GM21515 (cell line): ENCODE measurements at regions not wholly inside any gene's neighbourhood (a gene's known extent, or its start where the extent isn't known, plus 50 kb on each side); places are given as distances from the start of the nearest gene placed in this dataset.
"Not testable (repeated sequence)": the region's sequence is repeated elsewhere in the genome, so short reads cannot be mapped to it uniquely, and the experiment has no call there.

Experiments used
- ATAC-seq: cut with Tn5 transposase; IDR thresholded peaks from one replicate; pipeline ENCODE4 v1.9.1; 2021; ENCODE audit not compliant: unreplicated experiment

DNA sequence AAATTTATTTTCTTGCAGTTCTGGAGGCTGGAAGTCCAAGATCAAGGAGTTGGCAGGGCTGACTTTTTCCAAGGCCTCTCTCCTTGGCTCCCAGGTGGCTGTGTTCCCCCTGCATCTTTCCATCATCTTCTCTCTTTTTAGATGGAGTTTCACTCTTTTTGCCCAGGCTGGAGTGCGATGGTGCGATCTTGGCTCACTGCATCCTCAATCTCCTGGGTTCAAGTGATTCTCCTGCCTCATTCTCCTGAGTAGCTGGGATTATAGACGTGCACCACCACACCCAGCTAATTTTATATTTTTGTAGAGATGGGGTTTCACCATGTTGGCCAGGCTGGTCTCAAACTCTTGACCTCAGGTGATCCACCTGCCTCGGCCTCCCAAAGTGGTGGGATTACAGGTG, 411.1 kb downstream of the RPS24 start:
- ATAC-seq = not testable (repeated sequence)

DNA sequence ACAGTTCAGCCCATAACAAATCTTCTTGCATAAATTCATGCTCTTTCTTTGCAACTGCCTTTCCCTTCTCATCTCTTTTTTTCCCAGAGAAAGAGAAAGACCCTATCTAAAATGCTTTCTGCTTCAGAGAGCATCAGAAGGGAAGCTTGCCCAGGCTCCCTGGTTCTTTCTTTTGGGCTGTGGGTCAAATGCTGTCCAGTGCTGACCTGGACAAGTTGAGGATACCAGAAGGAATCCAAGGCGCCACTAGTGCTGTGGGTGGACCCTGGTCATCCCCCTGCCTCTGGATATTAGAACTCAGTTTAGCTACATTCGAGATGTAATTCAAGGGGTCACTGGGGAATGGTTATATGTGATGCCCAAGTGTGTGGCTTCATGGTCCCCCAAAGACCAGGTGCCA, 411.6 kb downstream of the RPS24 start:
- no peak for ATAC-seq

DNA sequence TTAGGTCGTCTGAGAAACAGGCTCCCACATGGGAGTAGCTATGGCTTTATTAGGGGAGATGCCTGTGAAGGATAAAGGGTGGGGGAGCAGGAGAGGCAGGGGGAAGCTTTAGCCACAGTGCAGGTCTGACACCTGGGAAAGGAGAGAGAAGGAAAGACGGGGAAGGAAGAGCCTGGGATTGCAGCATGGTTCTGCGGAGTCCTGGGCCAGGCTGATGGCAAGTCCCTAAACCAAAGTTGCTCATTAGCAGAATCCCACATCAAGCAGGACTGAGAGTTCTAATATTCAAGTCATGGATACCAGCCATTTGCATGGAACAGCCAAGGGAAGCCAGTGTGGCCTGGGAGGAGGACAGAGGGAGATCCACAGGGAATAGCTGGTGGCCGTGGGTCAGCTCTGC, 414.8 kb downstream of the RPS24 start:
- ATAC-seq = no peak

DNA sequence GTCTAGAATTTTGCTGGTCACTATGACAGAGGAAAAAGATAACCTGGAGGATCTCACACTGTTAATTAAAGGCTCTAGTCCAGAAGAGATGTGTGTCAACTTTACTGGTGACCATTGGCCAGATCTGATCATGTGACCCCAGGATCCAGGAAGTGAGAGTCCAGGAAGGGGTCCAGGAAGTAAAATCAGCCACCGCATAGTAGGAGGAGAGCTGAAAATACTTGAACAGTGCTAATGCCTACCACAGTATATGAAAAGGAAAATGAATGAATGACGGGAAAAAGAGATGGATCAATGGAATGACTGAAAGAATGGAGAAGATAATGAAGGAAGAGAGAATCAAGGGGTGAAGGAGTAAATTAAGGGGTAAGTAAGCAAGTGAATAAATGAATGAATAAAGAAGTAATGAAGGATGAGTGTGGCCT, 415.3 kb downstream of the RPS24 start:
- no peak for ATAC-seq

DNA sequence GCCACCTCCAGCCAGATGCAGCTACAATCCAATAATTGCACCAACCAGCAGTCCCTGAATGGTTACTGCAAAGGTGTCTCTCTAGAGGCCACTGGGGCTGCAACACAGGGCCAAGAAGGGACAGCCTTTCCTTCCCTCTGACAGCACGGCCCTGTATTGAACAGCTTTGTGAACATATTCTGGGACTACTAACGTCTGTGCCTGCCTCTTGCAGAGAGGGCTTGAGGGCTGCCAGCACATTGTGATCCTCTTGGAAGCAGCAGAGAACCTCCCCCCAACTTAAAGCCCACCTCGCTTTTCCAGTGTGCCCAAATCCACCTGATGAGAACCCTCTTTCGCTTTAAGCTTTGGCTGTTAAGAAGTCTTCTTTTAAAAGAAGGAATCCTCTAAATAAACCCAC, 415.9 kb downstream of the RPS24 start:
- no peak for ATAC-seq

DNA sequence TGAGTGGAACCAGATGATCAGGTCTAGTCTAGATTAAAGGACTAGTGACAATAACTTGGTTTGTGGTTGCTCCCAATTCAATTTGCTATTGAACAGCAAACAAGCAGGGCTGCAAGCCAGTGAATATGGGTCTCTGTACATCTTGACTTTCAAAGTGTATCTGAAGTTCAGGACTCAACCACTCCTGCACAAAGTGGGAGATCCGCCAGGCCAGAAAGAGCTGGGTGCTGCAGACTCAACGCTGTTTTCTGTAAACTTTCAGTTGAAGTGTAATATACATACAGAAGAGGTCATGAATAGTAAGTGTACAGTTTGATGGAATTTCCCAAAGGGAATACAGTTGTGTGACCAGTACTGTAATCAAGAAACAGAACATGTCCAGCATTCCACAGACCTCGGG, 416.6 kb downstream of the RPS24 start:
- no peak for ATAC-seq

DNA sequence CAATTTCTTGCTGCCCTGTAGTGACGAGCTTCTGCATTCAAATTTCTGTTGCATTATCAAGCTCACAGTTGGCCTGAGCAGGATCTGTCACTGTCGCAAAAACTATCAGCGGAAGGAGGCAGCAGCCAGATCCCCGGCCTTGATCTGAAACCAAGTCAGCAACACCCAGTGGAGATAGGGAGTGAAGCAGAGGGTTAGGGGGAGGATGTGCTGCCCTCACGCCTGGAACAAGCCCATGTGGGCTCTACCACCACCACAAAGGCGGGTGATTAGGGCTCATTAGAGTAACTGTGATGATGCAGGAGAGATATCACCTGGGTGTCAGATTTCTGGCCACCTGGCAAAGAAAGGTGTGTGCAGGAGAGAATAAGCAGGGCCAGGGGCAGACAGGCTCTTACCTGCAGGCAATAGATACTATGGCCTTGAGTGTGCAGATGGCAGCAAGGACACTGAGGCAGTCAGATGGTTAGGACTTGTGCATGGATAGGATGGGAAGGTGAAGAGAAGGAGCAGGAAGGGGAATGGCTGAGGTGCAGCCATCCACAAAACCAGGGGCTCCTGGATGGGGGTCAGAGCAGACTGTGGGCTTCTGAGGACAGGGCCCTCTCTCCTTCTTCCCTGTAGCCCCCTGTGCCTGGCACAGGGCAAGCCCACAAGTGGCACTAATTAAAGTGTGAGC, 417.3 kb downstream of the RPS24 start:
- ATAC-seq = no peak

DNA sequence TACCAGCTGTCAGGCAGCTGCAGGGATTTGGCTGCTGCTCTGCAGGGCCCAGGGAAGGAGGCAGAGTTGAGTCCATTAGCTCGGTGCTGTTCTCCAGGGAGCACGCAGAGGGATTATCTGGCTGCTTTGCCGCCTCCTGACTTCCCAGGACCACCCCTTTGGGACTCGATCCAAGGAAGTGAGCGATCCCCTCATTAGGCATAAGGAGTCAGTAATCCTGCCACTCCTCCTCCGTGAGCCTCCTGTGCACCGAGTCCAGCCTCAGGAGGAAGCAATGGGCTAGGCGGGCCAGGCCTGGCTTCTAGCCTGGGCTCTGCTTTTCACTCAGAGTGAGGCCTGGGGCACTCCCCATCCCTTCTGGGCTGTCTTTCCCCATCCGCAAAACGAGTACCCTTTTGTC, 417.9 kb downstream of the RPS24 start:
- no peak for ATAC-seq

DNA sequence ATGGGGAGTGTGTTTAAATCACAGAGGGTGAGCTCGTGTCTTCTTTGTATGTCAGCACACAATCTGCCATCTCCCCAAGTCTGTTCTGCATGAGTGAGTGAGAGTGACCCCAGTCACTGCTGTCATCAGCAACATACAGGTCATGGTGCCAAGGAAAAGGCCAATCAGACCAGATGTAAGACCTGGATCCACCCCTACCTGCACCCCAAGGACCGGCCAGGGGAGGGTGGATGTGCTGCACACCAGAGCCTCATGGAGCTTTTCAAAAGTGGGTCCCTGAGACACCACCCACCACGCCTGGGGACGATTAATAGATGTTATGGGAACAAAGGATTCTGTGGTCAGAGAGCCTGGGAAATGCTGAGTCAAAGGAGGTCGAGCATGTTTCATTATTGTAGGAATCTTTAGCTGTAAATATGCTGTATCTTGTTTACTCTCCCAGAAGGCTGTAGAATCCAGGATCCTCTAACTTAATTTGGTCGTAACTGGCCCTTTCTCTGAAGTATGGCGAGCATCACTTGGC, 420.5 kb downstream of the RPS24 start:
- no peak for ATAC-seq

DNA sequence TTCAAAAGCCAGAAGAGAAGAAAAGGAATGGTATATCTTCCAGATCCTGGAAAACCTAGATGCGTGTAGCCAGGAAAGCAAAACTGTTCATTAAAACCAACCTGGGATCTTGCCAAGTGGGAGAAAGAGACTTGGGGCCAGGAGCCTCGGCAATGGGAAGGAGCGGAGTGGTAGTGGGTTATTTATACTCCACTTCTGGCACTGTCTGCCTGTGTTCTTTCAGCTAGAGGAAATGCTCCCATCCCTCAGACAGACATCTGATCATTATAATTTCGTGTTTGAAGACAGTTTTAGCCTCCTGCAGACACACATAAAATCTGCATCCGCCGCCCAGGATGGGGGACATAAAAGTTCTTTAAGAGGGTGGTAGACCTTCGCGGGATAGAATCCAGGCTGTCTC, 421.6 kb downstream of the RPS24 start:
- ATAC-seq = no peak

DNA sequence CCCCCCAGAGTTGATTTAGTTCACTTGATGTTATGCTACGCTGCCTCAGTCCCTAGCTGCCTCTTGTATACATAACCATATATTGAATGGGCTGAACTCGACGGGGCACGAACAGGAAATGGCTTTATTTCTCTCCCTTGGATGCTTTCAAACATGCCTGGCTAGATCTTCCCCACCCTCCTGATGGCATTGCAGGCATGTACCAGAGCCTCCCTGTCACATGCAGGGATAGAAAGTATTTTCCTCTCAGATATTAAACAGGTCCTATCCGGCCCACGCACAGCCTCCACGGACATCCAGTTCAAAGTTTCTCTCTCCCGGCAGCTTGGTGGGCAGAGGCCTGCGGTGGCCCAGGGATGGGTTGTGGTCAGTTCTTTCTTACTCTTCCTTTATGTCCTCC, 422.1 kb downstream of the RPS24 start:
- no peak for ATAC-seq

DNA sequence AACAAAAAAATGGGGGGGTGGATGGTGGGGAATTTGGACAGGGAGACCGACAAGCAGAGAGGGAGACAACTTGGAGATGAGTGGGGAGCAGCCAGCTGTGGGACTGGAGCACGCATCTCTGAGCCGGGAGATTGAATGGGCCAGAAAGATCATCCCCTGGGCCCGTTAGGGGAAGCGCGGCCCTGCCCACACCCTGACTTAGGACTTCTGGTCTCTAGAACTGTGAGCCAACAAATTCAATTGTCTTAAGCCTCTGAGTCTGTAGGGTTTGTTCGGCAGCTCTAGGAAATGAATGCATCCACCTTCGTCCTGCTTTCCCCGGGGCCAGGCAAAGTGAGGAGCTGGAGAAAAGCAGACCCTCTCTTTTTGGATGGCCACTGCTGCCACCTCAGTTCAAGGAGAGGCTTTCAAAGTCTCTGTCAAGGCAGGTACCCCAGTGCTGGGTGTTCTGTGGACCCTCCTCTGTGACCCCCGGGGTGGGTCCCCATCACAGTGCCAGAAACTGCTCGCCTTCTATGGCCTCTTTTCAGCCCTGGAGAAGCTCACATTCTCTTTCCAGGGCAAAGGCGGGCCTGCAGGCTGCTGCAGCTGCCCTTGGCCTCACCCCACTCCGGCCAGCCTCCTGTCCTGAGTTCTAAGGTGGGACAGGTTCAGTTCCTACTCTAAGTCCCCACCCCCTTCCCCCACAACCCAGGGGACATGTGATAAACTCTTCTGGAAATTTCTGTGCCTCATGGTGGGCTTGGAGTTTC, 423.2 kb downstream of the RPS24 start:
- no peak for ATAC-seq

DNA sequence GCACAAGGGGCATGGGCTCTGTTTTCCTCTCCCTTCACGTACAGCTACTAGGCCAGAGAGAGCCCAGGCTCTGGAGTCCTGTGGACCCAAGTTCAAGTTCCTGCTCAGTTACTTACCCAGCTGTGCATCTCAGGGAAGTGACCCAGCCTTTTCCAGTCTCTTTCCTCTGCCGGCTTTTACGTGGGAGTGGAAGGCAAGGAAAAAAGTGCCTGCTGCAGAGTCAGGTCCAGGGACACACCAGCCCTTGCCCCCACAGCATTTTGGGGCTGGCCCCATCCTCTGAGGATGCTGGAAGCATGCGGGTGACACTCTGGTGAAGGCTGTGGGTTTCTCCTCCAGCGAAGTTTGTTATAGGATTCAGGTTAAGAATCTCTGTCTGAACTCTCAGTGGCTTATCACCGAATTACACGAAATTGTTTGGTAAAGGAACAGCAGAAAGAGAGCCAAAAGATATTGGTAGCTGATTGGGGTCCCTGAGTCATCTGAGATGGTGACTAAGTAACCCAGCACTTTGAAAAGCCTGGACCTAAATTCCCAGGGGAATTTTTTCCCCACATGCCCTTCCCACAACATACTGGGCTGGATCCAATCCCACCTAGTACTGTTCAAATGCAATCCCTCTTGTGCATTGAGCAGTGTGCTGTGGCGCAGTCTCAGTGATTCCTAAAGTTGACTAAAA, 424.3 kb downstream of the RPS24 start:
- no peak for ATAC-seq

DNA sequence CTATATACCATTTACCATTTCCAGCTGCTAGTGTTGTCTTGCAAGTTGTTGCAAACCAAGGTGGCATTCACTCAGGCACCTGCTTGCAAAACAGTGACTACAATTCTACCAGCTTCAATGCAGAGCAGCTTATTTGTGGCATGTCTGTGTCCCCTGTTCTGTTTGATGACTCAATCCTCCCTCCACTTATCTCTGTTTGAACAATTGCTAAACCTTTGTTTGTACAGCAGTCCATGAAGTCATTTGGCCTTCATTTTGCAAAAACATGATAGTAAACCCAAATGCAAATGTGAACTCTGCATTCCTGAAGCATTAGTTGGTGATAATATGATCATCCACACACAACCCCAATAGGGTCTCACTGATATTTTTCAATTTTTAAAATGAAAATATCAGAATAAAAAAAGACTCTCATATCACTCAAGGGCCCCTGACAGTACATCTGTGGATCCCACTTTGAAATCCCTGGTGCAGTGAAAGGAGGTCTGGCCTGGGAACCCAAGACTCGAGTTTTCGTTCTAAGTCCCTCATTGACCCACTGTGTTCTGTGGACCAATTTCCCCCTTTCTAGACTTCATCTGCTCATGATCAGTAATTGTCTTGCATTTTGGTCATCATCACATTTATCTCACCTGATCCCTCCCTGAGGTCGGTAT, 425.4 kb downstream of the RPS24 start:
- ATAC-seq = no peak

DNA sequence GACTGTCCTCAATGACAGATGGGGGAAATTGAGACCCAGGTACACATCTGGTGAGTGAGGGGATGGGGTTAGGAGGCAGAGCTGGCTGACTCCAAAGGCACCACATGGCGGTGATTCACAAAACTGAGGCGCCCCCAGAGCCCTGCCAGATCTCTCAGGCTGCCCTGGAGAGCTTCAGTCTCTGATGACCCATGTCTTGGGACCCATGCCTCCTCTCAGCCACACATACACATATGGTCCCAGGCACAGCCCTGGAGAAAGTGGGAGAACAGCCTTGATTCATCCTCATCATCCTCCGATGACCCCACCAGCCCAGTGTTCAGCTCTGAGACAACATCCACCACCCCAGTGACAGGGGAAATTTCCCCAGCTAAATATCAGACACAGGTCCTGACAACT, 426.0 kb downstream of the RPS24 start:
- no peak for ATAC-seq

DNA sequence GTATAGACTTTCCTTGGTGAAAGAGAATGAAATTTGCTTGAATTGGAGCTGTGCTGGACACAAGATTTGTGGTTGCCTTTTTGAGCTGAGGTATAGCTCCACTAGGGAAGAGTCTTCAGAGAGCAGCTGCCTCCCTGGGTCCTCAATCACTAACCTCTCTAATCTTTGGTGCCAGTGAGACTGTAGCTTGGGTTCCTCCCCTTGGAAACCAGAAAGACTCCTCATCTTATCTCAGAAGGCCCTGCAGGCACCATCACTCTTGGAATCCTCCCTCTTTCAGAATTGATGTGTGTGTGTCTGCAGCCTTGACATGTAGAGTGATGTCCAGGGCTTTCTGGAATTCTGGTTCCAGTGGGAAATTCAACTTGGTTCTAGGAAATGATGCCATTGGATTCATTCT, 426.5 kb downstream of the RPS24 start:
- no peak for ATAC-seq

DNA sequence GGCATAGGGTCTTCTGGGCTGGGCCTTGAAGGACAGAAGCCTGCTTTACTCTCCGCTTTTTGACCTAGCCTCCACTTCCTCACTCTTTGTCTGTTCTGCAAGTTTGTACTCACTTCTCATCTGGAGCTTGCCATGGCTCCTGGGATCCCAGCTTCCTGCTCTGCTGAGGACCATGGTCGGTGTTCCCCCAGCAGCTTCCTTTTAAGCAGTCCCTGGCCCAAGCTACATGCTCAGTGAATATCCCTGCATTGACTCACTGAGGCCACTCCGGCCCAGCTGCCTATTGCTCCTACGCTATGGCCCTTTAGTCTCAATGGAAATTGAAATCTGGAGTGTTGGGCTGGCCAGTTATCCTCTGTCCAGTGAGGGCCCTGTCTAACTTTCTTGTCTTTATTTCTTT, 427.7 kb downstream of the RPS24 start:
- ATAC-seq = no peak

DNA sequence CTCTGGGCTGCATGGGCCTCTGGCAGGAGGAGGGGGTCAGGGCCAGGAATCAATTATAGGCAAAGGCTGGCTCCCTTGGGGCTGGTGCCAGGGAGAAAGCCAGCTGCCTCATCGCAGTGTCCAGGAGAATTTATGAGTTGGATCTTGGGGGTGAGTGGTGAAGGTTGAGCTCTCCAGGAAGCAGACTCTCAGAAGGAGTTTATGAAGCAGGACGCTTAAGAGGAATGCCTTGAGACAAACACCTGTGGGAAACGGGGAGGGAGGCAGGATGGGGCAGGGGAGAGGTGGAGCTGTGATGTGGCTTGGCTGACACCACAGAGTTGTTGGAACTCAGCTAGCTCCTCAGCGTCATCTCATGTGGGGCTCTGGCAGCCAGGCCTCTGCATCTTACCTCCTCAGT, 428.5 kb downstream of the RPS24 start:
- no peak for ATAC-seq

DNA sequence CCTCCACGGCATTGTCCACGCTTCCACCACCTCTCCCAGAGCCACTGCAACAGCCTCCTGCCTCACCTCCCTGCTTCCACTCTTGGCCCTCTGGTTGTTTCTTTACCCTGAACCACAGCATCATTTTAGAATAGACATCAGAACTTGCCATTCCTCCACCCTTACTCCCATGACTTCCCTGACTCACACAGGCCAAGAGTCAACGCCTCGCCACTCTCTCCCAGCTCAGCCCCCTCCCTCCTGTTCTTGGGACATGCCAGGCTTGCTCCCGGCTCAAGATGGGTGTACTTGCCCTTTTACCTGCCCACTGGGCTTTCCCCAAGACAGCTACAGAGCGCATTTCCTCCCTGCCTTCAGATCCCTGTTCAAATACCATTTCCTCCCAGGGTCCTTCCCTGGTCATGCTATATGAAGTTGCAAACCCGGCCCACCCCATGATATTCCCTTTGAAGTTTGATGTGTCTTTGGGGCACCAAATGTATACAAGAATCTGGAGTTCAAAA, 429.1 kb downstream of the RPS24 start:
- no peak for ATAC-seq

DNA sequence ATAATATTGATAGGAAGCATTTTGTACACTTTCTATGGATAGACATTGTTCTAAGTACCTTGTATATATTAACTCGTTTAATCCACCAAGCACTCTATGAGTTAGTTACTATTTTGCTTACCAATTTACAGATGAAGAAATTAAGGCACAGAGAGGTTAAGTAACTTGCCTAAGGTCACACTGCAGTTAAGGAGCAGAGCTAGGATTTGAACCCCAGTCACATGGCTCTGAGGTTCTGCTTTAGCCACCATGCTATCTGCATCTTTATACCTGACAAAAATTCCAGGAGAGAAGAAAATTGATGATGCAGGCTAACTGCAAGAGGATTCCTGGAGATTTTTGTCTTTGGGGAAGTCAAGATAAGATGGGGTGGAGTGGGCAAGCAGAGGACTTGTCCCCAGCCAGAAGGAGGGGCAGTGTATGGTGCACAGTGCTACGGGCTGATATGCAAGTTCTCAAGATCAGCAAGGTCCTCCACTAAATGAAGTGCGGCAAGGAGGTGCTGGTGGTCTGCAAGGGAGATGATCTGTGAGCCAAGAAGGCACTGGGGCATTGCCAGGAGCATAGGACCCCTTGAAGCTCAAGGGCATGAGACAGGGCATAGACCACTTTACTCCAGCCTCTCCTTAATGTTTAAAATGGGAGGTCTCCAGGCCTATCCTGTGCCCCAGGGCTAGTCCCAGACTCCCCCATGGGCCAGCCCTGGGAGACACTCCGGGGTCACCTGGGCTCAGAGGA, 430.6 kb downstream of the RPS24 start:
- ATAC-seq = no peak

DNA sequence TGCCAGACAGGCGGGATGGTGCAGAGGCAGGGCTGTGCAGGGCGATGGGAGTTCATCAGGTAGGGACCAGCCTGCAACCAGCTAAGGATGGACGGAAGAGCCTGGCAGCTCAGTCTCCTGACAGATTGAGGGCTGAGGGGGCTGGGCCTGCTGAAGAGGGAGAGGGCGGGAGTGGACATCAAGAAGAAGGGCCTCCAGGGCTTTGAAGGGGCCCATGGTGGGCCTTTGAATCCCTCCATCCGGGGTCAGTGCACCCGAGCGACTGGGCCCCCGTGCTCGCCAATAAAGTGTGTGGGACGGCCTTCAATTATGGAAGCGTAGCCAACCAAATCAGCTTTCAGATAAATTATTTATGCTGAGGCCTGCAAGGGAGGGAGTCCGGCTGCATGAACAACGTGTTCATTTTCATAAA, 431.2 kb downstream of the RPS24 start:
- no peak for ATAC-seq
